NCI-H226 (cell line): ENCODE measurements at regions not wholly inside any gene's neighbourhood (a gene's known extent, or its start where the extent isn't known, plus 50 kb on each side); places are given as distances from the start of the nearest gene placed in this dataset.
A peak's percentile ranks its signal among the peaks of the same experiment; 100 is the strongest.

Experiments used
- DNase-seq: peaks from one replicate; pipeline ENCODE4 v3.0.0-alpha.2; 2015

DNA sequence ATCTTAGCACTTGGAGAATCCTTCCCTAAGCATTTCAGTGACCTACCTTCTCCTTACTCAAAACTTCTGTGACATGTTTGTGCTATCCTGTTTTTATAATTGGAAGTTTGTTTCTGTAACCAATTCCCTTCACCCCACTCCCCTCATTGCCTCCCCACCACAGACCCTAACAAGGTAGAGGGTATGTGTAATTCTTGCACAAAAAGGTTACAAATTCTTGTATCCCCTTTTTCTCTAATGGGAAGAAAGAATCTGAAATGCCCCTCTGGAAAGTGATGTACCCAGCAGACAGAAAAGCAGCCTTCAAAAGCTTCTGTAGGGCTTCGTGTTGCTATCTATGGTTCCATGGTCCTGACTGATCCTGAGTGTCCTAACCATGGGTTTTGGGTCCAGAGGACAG is 111.7 kb upstream of the TMEM170B start:
- DNase-seq: no peak

DNA sequence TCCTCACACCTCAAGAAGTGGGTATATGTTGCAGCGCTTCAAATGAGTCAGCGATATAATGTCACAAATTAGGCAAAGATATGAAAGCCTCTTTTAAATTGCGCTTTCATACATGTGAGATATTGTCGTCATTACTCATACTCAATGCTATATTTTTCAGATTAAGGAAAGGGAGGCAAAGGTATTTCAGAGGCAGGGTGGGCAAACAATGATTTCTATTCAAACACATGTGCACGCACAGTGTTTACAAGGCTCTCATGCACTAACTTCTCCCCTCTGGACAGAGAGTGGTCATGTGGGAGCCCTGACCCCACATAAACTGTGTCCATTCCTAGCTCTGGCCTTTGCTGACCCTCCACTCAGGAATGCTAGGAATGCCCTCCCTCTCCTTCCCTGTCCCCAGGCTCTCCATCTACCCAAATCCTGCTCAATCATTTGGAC is 112.1 kb upstream of the TMEM170B start:
- DNase-seq: peak; percentile 71

- DNase-seq: peak; percentile 65
Observed at GRCh38 chr6:11424395-11425034, 113.0 kb upstream of the TMEM170B start.

GRCh38 chr6:11423667-11424066 is 113.9 kb upstream of the TMEM170B start:
- DNase-seq: no peak

DNA sequence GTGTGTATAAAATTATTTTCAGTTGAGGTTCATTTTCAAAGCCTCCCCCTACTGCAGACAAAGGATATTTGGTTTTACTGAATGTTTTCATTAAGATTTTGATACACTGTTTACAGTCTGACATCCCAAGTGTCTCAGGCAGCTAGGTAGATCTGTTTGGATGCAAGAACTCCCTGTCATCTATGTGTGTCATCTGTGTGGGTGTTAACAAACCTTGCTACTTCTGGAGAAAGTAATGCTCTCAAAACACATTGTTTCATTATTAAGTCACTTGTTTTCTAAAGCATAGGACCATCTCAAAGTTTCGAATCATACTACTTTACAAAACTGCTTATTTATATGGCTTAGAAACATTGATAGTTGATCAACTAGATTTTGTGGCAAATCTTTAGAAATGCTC is 114.5 kb upstream of the TMEM170B start:
- no peak for DNase-seq

DNA sequence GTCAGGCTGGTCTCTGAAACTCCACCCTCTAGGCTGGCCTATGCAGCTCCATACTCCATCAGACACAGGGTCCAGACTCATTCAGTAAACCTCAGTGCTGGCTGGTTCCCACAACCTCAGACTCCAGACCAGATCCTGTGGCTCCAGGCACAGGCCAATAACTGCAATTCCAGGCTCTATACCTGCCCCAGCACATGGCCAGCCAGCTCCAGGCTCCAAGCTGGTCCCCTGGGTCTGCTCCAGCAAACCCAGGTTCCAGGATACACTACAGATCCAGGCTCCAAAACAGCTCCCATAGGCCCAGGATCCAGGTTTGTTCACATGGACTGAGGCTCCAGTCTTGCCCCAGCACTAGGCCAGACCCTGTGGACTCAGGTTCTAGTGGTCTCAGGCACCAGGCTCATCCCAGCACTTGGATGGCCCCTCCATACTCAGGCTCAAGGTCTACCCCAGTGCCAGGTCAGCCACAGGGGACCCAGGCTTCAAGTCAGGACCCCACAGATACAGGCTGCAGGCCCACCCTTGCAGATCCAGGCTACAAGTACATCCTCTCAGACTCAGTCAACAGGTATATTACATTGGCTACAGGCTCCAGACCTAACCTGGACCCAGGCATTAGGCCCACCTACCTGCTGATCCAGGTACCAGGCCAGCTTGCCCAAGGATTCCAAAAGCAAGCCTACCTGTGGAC is 117.6 kb upstream of the TMEM170B start:
- DNase-seq: no peak

- DNase-seq: no peak
Observed at GRCh38 chr6:11418290-11418905, 119.2 kb upstream of the TMEM170B start.

DNA sequence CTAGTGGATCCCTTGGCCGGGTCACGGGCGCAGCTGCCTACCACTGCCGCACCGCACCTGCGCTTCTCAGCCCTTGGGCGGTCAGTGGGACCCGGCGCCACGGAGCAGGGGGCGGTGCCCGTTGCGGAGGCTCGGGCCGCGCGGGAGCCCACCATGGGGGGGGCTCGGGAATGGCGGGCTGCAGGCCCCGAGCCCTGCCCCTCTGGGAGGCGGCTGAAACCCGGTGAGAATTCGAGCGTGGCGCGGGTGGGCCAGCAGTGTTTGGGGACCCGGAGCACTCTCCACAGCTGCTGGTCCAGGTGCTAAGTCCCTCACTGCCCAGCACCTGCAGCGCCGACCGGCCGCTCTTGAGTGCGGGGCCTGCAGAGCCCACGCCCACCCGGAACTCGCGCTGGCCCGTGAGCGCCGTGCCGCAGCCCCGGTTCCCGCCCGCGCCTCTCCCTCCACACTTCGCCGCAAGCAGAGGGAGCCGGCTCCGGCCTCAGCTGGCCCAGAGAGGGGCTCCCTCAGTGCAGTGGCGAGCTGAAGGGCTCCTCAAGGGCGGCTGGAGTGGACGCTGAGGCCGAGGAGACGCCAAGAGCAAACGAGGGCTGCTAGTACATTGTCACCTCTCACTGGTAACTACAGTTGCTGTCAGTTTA is 120.5 kb upstream of the TMEM170B start:
- DNase-seq: no peak

- DNase-seq: peak; percentile 54
Observed at GRCh38 chr6:11416099-11416935, 121.2 kb upstream of the TMEM170B start.

GRCh38 chr6:11415557-11415956 is 122.0 kb upstream of the TMEM170B start:
- no peak for DNase-seq

GRCh38 chr6:11414176-11414963 is 123.2 kb upstream of the TMEM170B start:
- peak; percentile 57 for DNase-seq

DNA sequence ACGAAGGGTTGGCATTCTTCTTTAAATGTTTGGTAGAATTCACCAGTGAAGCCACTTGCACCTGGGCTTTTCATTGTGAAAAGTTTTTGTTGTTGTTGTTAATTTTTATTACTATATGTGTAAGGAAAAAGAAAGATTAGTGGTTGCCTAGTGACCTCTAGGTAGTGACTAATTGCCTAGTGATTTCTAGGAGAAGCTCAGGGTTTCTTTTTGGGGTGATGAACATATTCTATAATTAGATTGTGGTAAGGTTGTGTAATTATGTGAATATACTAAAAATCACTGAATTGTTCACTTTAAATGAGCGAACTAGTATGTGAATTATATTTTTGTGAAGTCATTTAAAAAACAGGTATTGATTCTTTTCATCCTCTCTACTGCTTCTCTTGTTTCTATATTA is 123.8 kb upstream of the TMEM170B start:
- DNase-seq: no peak

DNA sequence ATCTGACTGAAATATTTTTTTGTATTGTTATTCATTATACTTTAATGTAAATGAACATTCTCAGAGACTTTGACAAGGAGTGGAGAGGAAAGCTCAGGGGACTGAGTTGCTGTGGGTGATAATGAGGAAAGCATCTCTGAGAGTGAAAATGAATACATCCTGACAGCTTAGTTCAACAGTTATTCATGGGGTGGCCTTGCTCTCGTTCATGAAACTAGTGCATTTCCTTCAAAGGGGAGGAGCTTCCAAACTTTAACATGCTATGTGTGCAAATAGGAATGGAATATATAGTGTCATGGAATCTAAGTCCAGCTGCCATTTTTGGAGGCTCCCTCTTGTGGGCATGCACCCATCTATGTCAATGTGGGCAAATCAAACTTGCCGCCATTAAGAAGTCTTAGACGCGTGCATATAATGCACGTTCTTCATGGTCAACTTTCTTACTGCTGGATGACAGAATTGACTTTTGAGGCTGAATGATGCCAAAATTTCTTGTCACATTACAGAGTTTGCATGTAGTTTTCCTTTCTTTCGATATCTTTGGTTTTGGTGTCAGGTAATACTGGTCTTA is 124.3 kb upstream of the TMEM170B start:
- DNase-seq: no peak

- no peak for DNase-seq
Observed at GRCh38 chr6:11412616-11413015, 124.9 kb upstream of the TMEM170B start.

- no peak for DNase-seq
Observed at GRCh38 chr6:11412011-11412424, 125.5 kb upstream of the TMEM170B start.

GRCh38 chr6:11411593-11411992 is 126.0 kb upstream of the TMEM170B start:
- no peak for DNase-seq

DNA sequence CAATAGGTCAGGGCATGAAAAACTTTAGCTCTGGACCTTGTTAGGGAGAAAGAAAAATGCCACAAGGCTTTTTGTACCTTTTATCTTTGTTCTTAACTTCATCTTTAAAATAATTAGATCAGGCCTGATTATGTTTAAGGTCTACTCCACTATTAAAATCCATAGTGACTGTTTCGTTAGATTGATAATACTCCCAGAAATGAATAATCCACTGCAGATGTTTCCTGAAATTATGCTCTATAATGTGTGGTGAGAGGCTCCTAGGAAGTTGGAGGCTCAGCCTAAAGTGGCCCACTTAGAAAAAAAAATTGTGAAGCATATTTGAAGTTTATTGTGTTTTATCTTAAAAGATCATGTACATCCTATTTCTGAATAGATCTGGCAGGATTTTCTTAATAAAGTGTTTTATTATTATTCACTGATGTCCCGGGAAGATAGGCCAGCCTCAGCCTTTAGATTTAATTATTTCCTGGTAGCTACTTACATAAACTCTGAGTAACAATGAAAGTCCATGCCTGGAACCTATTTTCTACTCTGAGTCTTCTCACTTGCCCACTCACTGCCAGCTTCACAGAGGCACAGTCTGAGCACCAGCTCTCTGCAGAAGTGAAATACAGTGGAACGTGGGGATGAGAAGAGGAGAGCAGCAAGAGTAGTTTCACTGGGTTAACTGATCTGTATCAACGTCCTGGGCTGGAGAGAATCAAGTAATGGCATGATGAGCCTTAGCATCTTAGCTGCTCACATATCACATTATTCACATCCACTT is 126.8 kb upstream of the TMEM170B start:
- no peak for DNase-seq

DNA sequence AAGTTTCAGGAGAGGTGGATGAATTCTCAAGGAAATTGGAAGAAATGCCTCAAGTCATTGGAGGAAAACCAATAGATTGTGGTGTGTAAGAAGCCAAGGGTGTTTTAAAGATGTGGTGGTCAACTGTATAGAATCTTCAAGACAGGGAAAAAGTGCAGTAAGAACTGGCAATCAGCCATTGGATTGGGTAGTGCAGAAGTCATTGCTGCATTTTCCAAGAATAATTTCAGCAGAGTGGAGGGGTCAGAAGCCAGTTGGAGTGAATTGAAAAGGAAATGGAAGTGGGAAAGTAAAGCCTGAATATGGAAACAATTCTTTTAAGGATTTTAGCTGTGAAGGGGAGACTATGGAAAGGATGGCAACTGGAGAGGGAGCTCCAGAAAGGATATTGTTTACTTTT is 128.2 kb upstream of the TMEM170B start:
- DNase-seq: no peak

GRCh38 chr6:11407414-11407813 is 130.1 kb upstream of the TMEM170B start:
- no peak for DNase-seq

GRCh38 chr6:11404838-11405237 is 132.7 kb upstream of the TMEM170B start:
- DNase-seq: no peak

GRCh38 chr6:11404081-11404480 is 133.5 kb upstream of the TMEM170B start:
- no peak for DNase-seq
